Cardiac septum (tissue), 1 donor: ENCODE measurements at regions not wholly inside any gene's neighbourhood (a gene's known extent, or its start where the extent isn't known, plus 50 kb on each side); places are given as distances from the start of the nearest gene placed in this dataset.
"Not testable (repeated sequence)": the region's sequence is repeated elsewhere in the genome, so short reads cannot be mapped to it uniquely, and the experiment has no call there.

ENCODE experiments used
- DNase-seq: peaks from one replicate; pipeline ENCODE4 v3.0.0-alpha.2; 2020; ENCODE audit warnings: low spot score
- intact Hi-C: fragments of 100-400 bp; cut with DNase I; formaldehyde crosslinking; loops from one replicate; pipeline ENCODE4 v1.14.0; 2022
- donor health status: DM: no; HTN: no; CAD: no.

DNA sequence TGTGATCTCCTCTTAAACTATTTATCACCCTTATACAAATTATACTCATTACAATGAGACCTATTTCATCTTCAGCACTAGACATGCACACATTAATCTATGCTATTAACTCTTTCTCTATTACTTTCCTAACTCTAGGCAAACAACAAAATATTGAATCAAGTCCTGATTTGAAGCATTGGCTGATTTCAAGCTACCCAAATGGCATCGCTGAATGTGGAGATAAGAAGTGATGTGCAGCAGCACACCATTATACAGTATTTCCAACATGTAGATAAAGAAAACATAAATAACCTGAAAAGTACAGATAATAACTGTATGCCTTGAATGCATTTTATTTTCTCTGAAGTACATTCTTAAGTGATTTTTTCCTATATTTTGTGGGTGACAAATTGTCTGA, 268.6 kb upstream of the GULP1 start:
- intact Hi-C loops = no loop called here
- DNase-seq = no peak

DNA sequence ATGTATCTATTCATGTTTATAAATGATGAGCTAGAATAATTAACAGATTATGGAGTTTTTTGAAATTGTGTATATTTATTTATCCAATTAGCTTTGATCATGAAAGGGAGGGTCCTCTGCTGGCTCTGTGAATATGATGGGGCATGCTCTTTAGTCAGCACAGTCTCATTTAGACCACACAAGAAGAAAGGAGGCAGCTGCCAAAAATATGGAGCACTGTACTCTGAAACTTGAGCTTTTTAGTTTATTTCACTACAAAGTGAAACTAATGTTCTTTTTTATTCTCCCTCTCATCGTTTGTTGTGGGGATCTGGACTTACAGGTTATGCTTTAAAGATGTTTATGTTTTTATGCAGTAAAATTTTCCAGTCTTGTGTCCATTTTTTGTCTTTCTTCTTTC, 266.9 kb upstream of the GULP1 start:
- no peak for DNase-seq
- intact Hi-C loops = no loop called here

DNA sequence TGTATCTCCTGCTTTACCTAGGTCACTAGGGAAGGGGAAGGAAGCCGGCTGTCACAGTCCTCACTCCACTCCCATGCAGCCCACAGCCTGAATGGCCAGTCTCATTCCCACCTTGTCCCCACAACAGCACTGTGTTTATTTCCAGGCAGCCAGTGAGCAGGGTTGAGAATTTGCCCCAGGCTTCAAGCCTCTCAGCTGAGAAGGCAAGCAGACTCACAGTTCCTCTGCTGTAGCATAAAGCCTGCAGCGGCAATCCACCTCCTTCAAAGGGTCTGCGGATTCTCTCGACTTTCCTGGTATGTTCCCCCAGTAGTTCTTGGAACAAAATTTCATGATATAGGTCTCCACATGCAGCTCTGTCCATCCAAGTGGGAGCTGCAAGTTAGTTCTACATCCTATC, 262.9 kb upstream of the GULP1 start:
- intact Hi-C loops = no loop called here
- no peak for DNase-seq

DNA sequence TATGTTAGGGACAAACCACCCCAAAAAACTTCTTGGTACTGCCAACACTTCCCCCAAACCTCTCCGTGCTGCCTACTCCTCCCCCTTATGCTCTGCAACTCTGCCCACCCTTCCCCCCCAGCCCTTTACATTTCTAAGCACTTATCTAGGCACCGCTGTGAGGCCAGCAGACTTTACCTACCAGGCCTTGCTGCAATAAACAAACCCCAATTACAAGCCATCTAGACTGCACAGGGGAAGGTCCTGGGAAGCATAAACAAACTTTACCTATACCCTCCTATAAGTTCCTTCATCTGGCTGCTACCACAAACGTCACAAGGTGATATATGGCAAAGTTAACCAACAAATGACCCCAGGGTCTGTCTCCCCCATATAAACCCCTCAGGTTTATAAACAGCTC, 259.4 kb upstream of the GULP1 start:
- intact Hi-C loops = no loop called here

DNA sequence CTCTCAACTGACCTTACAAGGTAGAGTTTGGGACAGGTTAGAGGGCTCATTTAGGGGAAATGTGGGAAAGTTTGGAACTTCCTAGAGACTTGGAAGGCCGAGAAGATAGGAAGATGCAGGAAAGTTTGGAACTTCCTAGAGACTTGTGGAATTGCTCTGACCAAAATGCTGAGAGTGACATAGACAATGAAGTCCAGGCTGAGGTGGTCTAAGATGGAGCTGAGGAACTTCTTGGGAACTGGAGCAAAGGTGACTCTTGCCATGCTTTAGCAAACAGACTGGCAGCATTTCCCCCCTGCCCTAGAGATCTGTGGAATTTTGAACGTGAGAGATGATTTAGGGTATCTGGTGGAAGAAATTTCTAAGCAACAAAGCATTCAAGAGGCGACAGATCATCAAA, 258.9 kb upstream of the GULP1 start:
- no peak for DNase-seq
- intact Hi-C loops = no loop called here

More for the DNA sequence above, 259.4 kb upstream of the GULP1 start:
- DNase-seq = no peak

DNA sequence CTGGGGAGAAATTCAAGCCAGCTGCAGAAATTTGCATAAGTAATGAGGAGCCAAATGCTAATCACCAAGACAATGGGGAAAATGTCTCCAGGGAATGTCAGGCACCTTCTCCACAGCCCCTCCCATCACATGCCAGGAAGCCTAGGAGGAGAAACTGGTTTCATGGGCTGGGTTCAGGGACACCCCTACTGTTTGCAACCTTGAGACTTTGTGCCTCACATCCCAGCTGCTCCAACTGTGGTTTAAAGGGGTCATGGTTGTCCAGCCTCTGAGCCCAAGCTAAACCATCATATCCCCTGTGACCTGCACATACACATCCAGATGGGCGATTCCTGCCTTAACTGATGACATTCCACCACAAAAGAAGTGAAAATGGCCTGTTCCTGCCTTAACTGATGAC, 258.4 kb upstream of the GULP1 start:
- intact Hi-C loops, DNase-seq: not testable (repeated sequence)

DNA sequence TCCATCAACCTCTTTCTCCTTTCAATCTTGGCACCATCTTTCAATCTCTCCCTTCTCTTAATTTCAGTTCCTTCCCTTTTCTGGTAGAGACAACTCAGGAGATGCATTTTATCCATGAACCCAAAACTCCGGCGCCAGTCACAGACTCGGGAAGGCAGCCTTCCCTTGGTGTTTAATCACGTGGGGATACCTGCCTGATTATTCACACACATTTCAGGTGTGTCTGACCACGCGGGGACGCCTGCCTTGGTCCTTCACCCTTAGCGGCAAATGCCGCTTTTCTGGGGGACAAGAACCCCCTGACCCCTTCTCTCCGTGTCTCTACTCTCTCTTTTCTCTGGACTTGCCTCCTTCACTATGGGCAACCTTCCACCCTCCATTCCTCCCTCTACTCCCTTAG, 257.6 kb upstream of the GULP1 start:
- DNase-seq = not testable (repeated sequence)

DNA sequence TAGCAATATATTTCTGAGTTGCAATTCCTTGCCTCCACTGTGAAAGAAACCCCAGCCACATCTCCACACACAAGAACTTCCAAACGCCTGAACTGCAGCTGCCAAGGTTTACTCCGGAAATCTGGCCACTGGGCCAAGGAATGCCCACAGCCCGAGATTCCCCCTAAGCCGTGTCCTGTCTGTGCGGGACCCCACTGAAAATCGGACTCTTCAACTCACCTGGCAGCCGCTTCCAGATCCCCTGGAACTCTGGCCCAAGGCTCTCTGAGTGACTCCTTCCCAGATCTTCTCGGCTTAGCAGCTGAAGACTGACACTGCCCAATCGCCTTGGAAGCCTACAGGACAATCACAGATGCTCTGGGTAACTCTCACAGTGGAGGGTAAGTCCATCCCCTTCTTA, 256.3 kb upstream of the GULP1 start:
- DNase-seq, intact Hi-C loops: not testable (repeated sequence)

More for the DNA sequence above, 257.6 kb upstream of the GULP1 start:
- intact Hi-C loops = not testable (repeated sequence)

DNA sequence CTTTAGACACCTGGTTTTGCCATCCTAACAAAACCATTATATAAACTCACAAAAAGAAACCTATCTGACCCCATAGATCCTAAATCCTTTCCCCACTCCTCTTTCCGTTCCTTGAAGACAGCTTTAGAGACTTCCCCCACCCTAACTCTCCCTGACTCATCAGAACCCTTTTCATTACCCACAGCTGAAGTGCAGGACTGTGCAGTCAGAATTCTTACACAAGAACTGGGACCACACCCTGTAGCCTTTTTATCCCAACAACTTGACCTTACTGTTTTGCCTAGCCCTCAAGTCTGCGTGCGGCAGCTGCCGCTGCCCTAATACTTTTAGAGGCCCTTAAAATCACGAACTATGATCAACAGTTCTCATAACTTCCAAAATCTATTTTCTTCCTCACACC, 254.9 kb upstream of the GULP1 start:
- DNase-seq, intact Hi-C loops: not testable (repeated sequence)

DNA sequence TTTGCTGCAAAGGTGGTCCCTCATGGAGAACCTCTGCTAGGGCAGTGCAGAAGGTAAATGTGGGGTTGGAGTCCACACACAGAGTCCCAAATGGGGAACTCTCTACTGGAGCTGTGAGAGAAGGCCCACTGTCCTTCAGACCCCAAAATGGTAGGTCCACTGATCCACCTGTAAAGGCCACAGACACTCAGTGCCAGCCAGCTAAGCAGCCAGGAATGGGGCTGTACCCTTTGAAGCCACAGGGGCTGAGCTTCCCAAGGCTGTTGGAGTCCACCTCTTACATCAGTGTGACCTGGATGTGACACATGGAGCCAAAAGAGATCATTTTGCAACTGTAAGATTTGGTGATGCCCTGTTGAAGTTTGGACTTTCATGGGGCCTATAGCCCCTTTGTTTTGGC, 252.4 kb upstream of the GULP1 start:
- no peak for DNase-seq
- intact Hi-C loops = no loop called here

DNA sequence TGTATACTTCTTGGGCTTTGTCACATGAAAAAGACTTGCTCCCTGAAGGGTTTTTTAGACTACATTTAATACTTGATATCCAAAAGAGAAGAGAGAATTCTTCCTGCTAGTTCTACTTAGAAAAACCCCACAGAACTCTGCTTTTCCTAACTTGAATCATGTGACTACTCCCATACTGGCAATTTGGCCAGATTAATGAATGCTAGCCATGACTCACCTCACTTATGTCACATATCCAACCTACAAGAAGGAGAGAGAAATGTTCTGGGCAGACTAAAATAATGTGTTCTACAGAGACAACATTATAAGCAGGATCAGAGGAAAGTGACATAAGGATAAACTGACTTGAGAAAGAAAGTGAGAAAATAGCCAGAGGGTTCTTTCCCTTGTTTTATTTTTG, 249.3 kb upstream of the GULP1 start:
- intact Hi-C loops = no loop called here
- no peak for DNase-seq

DNA sequence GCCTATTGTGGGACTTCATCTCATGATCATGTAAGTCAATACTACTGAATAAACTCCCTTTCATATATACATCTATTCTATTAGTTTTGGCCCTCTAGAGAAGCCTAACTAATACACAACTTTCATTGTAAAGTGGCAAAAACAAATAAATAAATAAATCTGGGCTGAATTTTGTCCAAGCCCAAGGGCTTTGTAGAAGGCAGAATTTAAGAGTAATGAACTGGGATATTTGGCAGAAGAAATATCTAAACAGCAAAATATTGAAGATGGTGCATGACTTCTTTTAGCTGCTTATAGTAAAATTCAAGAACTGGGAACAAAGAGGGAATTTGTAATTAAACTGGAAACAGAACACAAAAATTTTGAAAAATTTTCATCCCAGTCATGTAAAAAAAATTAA, 246.7 kb upstream of the GULP1 start:
- DNase-seq = no peak
- intact Hi-C loops = no loop called here

DNA sequence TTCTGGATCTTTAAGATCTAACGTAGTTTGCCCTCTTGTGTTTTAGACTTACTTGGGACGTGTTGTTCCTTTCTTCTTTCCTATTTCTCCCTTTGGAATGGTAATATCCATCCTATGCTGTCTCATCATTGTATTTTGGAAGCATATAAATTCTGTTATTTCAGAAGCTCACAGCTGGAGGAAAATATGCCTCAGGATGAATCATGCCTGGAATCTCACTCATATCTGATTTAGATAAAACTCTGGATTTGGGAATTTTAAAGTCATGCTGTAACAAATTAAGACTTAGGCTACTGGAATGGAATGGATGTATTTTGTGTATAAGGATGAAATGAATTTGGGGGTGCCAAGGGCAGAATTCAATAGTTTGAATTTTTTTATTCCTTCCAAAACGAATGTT, 245.2 kb upstream of the GULP1 start:
- intact Hi-C loops = no loop called here

DNA sequence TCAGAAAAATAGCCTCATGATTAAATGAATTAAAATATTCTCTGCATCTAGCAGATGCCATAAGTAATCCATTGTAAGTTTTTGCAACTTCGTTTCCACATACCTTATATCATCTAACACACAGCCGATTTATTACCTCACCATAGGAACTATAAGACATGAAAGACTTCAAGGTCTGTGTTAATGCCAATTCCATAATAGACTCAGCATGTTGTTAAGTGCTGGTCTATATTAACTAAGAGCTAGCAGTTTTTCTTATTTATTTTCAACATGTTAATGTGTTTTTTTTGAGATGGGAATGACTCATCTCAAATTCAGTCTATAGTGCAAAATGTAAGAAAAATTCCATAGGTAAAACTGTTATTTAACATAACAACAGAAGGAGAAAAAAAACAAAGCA, 243.9 kb upstream of the GULP1 start:
- DNase-seq = no peak
- intact Hi-C loops = no loop called here

More for the DNA sequence above, 245.2 kb upstream of the GULP1 start:
- no peak for DNase-seq

DNA sequence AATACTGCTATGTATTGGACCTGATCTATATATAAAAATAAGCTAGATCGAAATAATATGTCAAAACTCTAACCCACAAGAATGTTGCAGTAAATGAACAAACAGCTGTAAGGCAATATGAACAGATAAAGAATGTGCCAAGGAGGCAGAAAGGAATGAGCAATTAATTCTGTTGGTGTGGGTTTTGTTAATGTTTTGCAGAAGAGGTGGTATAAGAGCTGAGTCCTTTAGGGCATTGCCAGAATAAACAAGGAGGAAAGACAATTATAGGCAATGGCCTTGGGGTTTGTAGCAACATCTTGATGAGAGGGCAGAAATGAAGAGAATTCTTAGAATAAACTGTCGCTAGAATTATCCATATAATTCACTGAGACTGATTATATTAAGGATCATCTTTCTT, 240.9 kb upstream of the GULP1 start:
- DNase-seq = no peak
- intact Hi-C loops = no loop called here

DNA sequence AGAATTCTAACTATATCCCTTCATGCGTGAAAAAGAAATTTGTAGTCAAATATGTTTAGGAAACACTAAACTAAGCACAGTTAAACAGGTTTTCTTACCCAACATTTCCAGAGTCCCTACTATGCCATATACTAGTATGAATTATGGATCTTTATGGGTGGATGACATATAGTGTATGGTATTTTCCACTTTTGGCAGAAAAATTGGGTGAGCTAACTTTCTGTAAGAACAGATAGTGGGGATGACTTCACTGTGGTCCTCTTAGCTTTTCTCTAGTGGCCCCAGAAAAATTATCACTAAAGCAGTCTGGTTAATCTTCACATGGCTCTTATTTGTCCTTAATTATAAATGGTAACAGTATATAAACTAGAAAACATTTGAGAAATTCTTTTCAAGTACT, 240.0 kb upstream of the GULP1 start:
- intact Hi-C loops = no loop called here
- no peak for DNase-seq

DNA sequence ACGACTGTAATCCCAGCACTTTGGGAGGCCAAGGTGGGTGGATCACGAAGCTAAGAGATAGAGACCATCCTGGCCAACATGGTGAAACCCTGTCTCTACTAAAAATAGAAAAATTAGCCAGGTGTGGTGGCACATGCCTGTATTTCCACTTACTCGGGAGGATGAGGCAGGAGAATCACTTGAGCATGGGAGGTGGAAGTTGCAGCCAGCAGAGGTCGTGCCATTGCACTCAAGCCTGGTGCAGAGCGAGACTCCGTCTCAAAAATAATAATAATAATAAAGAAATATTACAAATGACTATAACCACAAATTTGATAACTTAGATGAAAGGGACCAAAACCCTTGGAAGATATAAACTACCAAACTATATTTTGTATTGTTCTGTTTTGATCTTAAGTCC, 226.3 kb upstream of the GULP1 start:
- intact Hi-C loops = no loop called here

DNA sequence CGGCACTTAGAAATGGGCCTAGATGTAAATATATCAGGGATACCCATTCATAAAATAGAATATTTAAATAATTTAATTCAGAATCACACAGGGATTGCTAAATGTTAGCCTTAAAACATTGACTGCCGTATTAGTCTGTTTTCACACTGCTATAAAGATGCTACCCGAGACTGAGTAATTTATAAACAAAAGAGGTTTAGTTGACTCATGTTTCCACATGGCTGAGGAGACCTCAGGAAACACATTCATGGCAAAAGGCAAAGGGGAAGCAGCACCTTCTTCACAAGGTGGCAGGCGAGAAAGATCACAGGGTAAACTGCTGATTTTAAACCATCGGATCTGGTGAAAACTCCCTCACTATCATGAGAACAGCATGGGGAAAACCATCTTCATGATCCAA, 223.6 kb upstream of the GULP1 start:
- intact Hi-C loops = no loop called here
- no peak for DNase-seq

More for the DNA sequence above, 226.3 kb upstream of the GULP1 start:
- DNase-seq = no peak

DNA sequence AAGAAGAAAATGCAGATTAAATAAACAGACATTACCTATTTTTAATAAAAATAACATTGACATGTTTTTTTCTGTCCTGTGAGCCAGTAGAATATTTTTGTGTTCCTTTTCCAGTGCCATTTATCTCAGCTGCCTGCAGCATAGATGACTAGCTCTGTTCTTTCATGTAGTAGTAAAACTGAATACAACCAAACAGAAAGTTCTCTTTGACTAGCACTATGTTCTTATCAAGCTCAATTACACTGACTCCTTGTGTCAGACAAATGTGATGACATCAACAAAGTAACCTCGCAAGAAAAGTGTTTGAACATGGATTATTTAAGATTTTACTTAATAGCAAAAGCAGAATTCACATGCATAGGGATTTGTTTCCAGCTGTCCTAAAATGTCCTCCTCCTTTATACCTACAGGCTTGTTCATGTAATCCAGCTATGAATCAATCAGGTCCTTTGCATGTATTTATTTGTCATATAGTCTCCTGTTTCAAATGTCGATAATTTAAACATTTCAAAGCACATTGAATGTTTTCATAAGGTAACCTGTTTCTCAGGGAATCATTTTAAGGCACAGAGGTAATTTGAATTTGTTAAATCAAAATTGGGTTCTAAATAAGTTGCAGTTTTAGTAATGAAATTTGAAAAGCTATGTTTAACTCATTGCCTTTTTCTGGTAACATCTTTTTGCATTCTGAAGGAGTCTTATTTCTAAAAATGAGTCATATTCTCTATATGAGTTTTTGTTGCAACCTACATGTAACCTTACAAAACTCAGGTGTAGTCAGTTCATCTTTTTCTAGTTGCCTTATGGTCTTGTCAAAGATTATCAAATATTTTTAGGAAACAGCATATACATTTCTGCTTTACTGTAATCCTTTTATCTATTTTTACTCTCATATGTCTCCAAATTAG, 215.3 kb upstream of the GULP1 start:
- intact Hi-C loops = no loop called here
- no peak for DNase-seq

DNA sequence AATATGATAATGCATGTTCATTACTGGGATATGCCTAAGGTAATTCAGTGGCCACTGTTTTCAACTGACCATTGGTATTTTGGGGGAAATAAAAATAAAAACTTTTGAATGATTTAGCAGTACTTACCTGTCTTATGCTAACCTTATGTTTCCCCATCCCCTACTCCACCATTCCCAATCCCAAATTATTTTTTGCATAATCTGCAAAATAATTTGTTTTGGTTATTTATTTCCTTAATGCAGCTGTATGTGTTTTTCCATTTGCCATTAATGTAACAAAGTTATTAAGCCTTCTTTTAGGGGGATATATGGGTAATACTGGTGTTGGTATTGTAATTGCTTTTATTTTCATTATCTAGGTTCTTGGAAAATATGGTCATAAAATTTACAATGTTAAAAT, 213.9 kb upstream of the GULP1 start:
- no peak for DNase-seq
- intact Hi-C loops = no loop called here

DNA sequence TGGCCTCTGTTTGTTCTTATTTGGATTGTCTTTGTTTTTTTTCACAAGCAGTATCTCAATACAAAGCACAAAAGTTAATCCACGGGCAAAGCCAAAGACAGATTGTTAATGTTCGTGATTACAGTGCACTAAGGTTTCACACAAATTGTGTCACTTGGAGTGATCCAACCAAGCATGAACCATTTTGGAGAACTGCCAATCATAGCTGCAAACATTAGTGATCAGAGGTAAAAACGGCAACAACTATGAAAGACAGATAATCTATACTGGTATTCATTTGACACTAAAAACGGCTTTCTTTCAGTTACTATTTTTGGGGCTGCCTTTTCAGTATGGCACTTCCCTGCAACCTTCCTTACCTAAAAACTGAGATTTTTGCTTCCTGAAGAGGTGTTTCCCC, 213.1 kb upstream of the GULP1 start:
- intact Hi-C loops = no loop called here

DNA sequence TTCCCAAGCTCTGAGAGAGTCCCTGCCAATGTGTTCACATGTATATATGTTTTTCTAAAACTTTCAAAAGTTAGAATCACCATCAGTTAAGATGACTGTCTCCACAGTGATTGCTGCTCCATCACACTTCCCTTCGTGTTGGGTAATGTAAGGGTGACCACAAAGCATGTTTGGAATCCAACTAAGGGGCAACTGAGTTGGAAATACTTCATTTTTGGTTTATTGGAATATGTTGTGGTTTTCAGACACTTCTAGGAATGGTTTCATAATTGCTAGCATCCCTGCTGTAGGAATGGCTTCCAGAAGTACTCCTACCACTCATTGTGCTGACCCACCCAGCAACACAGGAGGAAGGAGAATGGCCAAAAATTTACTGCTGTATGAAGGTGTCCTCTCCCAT, 212.5 kb upstream of the GULP1 start:
- intact Hi-C loops = no loop called here
- DNase-seq = no peak

More for the DNA sequence above, 213.1 kb upstream of the GULP1 start:
- no peak for DNase-seq
